Adipocyte (in vitro differentiated cells): ENCODE measurements at regions not wholly inside any gene's neighbourhood (a gene's known extent, or its start where the extent isn't known, plus 50 kb on each side); places are given as distances from the start of the nearest gene placed in this dataset.

Experiments
- DNase-seq: peaks from one replicate; pipeline ENCODE4 v3.0.0-alpha.2; 2015; ENCODE audit warnings: low read depth
- H3K27me3 ChIP-seq: replicated peaks from 2 replicates; pipeline ENCODE4 v1.7.0; 2013; ENCODE audit warnings: mild to moderate bottlenecking, low read length, moderate library complexity; ENCODE audit not compliant: control insufficient read depth, insufficient read depth
- H3K36me3 ChIP-seq: 2 replicates; pipeline ENCODE4 v1.7.0; 2013; ENCODE audit warnings: low read length, mild to moderate bottlenecking, moderate library complexity; ENCODE audit not compliant: control insufficient read depth, insufficient read depth, severe bottlenecking
- H3K4me1 ChIP-seq: 2 replicates; pipeline ENCODE4 v1.7.0; 2013; ENCODE audit warnings: mild to moderate bottlenecking, low read length, moderate library complexity; ENCODE audit not compliant: control insufficient read depth, insufficient read depth
- H3K4me3 ChIP-seq: 2 replicates; pipeline ENCODE4 v1.7.0; 2013; ENCODE audit warnings: mild to moderate bottlenecking, low read length, moderate library complexity
- H3K9ac ChIP-seq: 2 replicates; pipeline ENCODE4 v1.7.0; 2013; ENCODE audit warnings: mild to moderate bottlenecking, low read length, moderate library complexity
- H3K9me3 ChIP-seq: 2 replicates; pipeline ENCODE4 v1.7.0; 2013; ENCODE audit warnings: mild to moderate bottlenecking, low read length, moderate library complexity; ENCODE audit not compliant: control insufficient read depth

DNA sequence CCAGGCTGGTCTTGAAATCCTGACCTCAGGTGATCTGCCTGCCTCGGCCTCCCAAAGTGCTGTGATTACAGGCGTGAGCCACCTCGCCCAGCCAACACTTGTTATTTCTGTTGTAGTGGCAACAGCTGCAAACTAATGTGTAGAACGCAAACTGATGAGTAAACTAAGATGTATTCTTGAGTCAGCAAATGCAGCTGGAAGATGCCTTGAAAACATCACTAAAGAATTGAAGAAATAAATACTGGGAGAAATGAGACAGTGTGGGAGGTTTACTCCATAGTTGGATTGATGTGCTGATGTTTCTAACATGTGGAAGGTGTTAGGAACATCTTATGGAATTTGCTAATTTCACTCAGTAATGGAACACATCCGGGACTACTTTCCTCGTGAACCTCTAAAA lies 61.3 kb upstream of the KCNE2 start:
- Histone ChIP-seq H3K9ac (no peak overlapping the region), H3K4me1 (peaks cover 13% of the 10 kb centered on the region), H3K4me3 (no peak overlapping the region), H3K36me3 (no peaks in the 10 kb centered on the region), H3K9me3 (no peaks in the 10 kb centered on the region), H3K27me3 (no peaks in the 10 kb centered on the region)
- DNase-seq, result peak; percentile 24

DNA sequence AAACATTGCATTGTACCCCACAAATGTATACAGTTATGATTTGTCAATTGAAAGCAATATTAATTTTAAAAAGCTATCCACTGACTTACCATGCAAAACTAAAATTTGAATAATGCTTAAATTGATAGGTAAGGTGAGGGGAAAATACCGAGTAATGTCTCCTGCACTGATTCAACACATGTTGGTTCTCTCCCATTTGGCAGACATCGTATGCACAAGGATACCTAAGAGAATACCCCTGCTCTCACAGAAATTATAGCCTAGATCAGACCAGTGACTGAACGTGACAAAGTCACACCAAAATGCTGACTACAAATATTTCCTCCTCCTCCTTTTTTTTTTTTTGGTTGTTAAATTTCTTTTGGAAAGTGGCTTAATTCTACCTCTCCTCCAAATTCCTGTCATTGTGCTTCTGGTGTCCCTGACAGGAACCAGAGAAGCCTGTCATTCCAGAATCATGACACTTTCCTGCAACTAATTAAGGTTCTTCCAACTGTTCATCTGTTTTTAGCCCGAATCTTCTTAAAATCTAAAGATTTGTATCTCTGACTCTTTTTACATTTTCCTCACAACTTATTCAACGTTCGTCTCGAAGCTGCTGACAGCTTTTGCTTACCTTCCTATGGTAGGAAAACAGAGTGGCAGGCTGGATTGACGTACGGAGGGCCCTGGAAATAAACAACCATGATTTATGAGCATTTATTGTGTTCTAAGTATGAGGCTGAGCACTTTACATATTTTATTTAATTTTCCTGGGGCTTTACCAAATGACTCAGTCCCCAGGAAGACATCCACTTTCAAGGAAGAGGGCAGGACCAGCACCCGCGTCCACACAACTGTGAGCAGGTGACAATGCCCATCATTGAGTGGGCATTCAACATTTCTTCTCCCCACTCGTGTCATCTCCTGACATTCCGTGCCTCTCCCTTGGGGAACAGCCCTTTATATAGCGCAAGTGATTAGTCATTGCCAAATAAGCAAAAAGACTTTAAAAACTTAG lies 57.9 kb upstream of the KCNE2 start:
- peak; percentile 27 for DNase-seq

DNA sequence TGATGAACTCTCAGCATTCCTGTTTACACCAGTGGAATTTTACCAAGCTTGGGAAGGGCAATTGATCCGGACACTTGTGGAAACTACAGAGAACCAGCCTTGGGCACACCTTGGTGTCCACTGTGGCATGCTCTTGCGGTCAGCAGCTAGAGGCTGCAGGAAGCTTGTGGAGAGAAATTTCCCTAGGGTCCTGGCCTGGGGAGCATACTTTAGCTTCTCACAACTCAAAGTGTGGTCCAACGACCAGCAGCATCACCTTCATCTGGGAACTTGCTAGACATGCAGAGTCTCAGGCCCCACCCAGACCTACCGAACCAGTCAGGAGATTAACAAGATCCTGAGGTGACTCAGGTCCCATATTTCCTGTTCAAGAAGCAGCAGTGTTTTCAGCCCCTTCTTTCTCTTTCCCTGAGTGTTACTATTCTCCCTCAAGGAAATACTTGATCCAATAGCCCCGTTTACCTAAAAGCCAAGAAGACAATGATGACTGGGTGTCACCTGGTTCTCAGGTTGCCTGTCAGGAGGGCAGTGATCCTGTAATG lies 55.7 kb upstream of the KCNE2 start:
- no peak overlapping the region for H3K4me3 ChIP-seq
- no peak overlapping the region for H3K9ac ChIP-seq
- no peaks in the 10 kb centered on the region for H3K27me3 ChIP-seq
- H3K9me3 ChIP-seq, result no peaks in the 10 kb centered on the region
- no peaks in the 10 kb centered on the region for H3K36me3 ChIP-seq
- no peak for DNase-seq
- H3K4me1 ChIP-seq, result peaks cover 35% of the 10 kb centered on the region

More for the DNA sequence above, 57.9 kb upstream of the KCNE2 start:
- no peaks in the 10 kb centered on the region for H3K9me3 ChIP-seq
- peaks cover 14% of the 10 kb centered on the region for H3K4me1 ChIP-seq
- H3K27me3 ChIP-seq, result no peaks in the 10 kb centered on the region
- H3K9ac ChIP-seq, result no peak overlapping the region
- H3K4me3 ChIP-seq, result peak overlapping the region; percentile 14
- no peaks in the 10 kb centered on the region for H3K36me3 ChIP-seq

DNA sequence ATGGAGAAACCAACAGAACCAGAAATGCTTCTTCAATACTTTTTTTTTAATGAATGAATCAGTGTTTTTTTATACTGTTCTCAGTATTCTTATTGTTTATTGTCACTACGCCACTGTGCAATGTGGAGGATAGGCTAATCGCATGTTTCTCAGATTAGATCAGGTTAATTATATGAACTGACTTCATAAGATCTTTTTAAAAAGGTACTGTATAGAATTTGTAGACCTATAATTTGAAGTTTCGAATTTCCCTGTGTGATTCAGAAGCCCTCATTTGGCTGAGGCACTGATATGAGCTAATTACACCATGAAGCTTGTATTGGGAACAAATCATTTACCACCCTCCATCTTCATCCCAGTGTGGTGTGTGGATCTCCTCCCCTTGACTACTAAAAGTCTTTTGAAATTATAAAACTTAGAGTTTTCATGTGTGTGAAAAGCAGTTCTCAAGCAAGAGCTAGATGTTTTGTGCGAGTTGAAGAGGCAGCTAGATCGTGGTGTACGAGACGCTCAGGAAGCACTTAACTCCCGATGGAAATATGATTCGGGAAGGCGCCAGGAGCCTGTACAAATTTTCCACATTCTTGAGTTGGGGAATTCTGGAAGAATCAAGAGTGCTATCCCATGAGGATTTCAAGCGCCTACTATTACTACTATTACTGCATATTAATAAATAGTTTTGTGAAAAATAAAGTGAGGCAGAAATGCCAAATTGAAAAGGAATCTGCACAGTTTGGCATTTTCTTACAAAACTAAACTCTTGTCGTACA lies 52.1 kb upstream of the KCNE2 start:
- no peaks in the 10 kb centered on the region for H3K27me3 ChIP-seq
- H3K36me3 ChIP-seq, result no peaks in the 10 kb centered on the region
- no peak for DNase-seq
- peaks cover 28% of the 10 kb centered on the region for H3K4me1 ChIP-seq
- H3K4me3 ChIP-seq, result peak overlapping the region; percentile 48
- H3K9ac ChIP-seq, result peak overlapping the region; percentile 65
- no peaks in the 10 kb centered on the region for H3K9me3 ChIP-seq

DNA sequence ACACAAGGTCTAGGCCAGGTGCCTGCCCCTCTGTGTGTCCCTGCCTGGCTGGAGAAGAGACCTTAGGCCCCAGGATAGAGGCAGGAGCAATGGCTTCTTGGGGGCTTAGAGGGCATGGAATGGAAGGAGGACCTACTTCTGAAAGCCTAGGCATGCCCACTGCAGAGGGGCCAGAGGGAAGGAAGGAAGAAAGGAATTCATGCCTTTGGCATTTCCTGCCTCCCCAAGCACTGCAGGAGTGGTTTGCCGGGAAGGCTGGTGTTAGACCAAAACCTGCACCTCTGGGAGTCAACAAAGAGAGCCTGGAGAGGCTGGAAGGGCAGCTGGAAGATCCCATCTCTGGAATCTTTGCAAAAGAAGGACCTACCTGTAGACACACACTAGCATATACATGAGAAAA lies 50.7 kb upstream of the KCNE2 start:
- Histone ChIP-seq H3K9me3 (no peaks in the 10 kb centered on the region), H3K36me3 (no peaks in the 10 kb centered on the region), H3K4me3 (no peak overlapping the region), H3K9ac (no peak overlapping the region), H3K27me3 (no peaks in the 10 kb centered on the region), H3K4me1 (peaks cover 26% of the 10 kb centered on the region)
- DNase-seq, result no peak
